ENCODE measurements at regions not wholly inside any gene's neighbourhood (a gene's known extent, or its start where the extent isn't known, plus 50 kb on each side); places are given as distances from the start of the nearest gene placed in this dataset.

GRCh38 chr15:61613138-61613537, 384.0 kb upstream of the RORA start:
- TF ChIP-seq, protein P1, sequence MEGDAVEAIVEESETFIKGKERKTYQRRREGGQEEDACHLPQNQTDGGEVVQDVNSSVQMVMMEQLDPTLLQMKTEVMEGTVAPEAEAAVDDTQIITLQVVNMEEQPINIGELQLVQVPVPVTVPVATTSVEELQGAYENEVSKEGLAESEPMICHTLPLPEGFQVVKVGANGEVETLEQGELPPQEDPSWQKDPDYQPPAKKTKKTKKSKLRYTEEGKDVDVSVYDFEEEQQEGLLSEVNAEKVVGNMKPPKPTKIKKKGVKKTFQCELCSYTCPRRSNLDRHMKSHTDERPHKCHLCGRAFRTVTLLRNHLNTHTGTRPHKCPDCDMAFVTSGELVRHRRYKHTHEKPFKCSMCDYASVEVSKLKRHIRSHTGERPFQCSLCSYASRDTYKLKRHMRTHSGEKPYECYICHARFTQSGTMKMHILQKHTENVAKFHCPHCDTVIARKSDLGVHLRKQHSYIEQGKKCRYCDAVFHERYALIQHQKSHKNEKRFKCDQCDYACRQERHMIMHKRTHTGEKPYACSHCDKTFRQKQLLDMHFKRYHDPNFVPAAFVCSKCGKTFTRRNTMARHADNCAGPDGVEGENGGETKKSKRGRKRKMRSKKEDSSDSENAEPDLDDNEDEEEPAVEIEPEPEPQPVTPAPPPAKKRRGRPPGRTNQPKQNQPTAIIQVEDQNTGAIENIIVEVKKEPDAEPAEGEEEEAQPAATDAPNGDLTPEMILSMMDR (IDR thresholded peaks at IDR 0.05): no peak
- no peak overlapping the region for H3K4me3 ChIP-seq
- H3K27me3 ChIP-seq: peaks cover 0 to 7% (median 0%) of the 10 kb centered on the region in 7 donors
- H3K27ac ChIP-seq: no peak overlapping the region
- no peak for ATAC-seq
- no peaks in the 10 kb centered on the region for H3K4me1 ChIP-seq
- intact Hi-C loops (cut with DNase I): no loop called here
- H3K9me3 ChIP-seq: peaks cover 0 to 53% (median 33%) of the 10 kb centered on the region in 11 donors
- no peak for DNase-seq
- no peaks in the 10 kb centered on the region for H3K36me3 ChIP-seq

GRCh38 chr15:61612111-61612510, 383.0 kb upstream of the RORA start:
- ATAC-seq (no peak), DNase-seq (no peak)
- no peaks in the 10 kb centered on the region for H3K4me1 ChIP-seq
- peaks cover 0 to 42% (median 27%) of the 10 kb centered on the region in 11 donors for H3K9me3 ChIP-seq
- intact Hi-C loops (cut with DNase I): no loop called here
- H3K27ac ChIP-seq: no peak overlapping the region
- TF ChIP-seq, protein P1 (IDR thresholded peaks at IDR 0.05): no peak
- H3K4me3 ChIP-seq: no peak overlapping the region
- peaks cover 0 to 7% (median 0%) of the 10 kb centered on the region in 7 donors for H3K27me3 ChIP-seq
- H3K36me3 ChIP-seq: no peaks in the 10 kb centered on the region

GRCh38 chr15:61605343-61605742, 376.2 kb upstream of the RORA start:
- Histone ChIP-seq H3K27ac (no peak overlapping the region), H3K4me3 (no peak overlapping the region), H3K27me3 (peaks cover 0 to 10% (median 0%) of the 10 kb centered on the region in 7 donors), H3K36me3 (no peaks in the 10 kb centered on the region), H3K4me1 (no peaks in the 10 kb centered on the region), H3K9me3 (peaks cover 0 to 3% (median 0%) of the 10 kb centered on the region in 11 donors)
- TF ChIP-seq, protein P1 (IDR thresholded peaks at IDR 0.05): no peak
- intact Hi-C loops (cut with DNase I): no loop called here
- 86 to 89% methylated on average over 6 of the region's 6 CpGs for WGBS, 2 donors
- DNase-seq (no peak), ATAC-seq (no peak)

DNA sequence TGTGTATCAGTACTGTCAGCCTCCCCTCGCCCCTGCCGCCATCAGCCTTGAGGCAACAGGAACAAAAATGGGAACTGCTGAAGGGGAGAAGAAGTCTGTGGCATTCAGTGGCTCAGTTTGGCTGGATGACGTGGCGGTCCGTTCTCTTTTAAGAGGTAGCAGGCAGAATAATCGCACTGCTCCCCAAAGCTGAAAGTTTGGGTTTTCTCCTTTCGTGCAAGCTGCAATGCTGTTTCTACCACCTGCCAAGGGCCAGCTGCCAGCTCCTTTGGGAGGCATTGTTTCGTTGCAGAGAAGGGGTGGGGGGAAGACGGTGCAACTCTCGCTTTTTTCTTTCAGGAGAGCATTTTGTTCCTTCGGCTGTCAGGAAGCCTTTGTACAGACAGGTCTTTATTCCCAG, 369.6 kb upstream of the RORA start:
- Histone ChIP-seq H3K36me3 (no peaks in the 10 kb centered on the region), H3K4me3 (no peak overlapping the region), H3K9me3 (peaks cover 0 to 5% (median 0%) of the 10 kb centered on the region in 11 donors), H3K4me1 (no peaks in the 10 kb centered on the region), H3K27me3 (peaks cover 0 to 12% (median 0%) of the 10 kb centered on the region in 7 donors), H3K27ac (no peak overlapping the region)
- DNase-seq (no peak), ATAC-seq (no peak)
- intact Hi-C loops (cut with DNase I): no loop called here
- 65 to 68% methylated on average over 11 of the region's 11 CpGs for WGBS, 2 donors
- TF ChIP-seq, protein P1 (IDR thresholded peaks at IDR 0.05): no peak

Measured in heart right ventricle (tissue), 16 donors.